Astrocyte (in vitro differentiated cells and primary cell): ENCODE measurements at regions not wholly inside any gene's neighbourhood (a gene's known extent, or its start where the extent isn't known, plus 50 kb on each side); places are given as distances from the start of the nearest gene placed in this dataset.

Source experiments
- CTCF ChIP-seq: IDR thresholded peaks from 2 replicates; pipeline ENCODE4 v1.5.1; 2011; ENCODE audit warnings: low read depth, mild to moderate bottlenecking, inconsistent platforms, low read length, moderate library complexity; ENCODE audit not compliant: insufficient read depth
- EZH2 ChIP-seq: IDR thresholded peaks from 2 replicates; pipeline ENCODE4 v1.6.1; 2012; ENCODE audit warnings: mild to moderate bottlenecking, low read length, inconsistent platforms; ENCODE audit not compliant: insufficient read depth

GRCh38 chr2:52931660-52932059, 835.9 kb upstream of the CHAC2 start:
- TF ChIP-seq CTCF (no peak), EZH2 (no peak)
